A673 (cell line): ENCODE measurements at regions not wholly inside any gene's neighbourhood (a gene's known extent, or its start where the extent isn't known, plus 50 kb on each side); places are given as distances from the start of the nearest gene placed in this dataset.

Experiments
- BruUV-seq: library from RNA; stranded (reverse); fragments of 400-500 nt; replicated peaks from 2 replicates; lab custom pipeline; 2021; lab: Mats Ljungman, UMichigan
- CTCF ChIA-PET: fragments of 300-600 bp; sonication (Branson Sonifier 250); formaldehyde crosslinking; loops from one replicate; lab custom pipeline; 2022; ENCODE audit warnings: antibody characterized with exemption; lab: Charles Lee
- POLR2A ChIA-PET: fragments of 300-600 bp; sonication (Branson Sonifier 250); formaldehyde crosslinking; loops from one replicate; lab custom pipeline; 2022; ENCODE audit warnings: antibody characterized with exemption; ENCODE audit not compliant: low non-redundant PET; lab: Charles Lee
- DNase-seq: peaks from one replicate; pipeline ENCODE4 v3.0.0-alpha.2; 2015; ENCODE audit warnings: low spot score
- H3K27ac ChIP-seq: fragments of 200-600 bp; sonication (generic); 2 replicates; pipeline ENCODE4 v1.5.1; 2016; ENCODE audit warnings: mixed run types, low read depth, mild to moderate bottlenecking, mixed read lengths, antibody characterized with exemption, low read length; ENCODE audit not compliant: poor library complexity, severe bottlenecking
- H3K27me3 ChIP-seq: fragments of 200-600 bp; sonication (generic); replicated peaks from 2 replicates; pipeline ENCODE4 v1.6.1; 2017; ENCODE audit warnings: mixed run types, low read depth, mild to moderate bottlenecking, mixed read lengths, antibody characterized with exemption, low read length; ENCODE audit not compliant: insufficient read depth, poor library complexity
- H3K36me3 ChIP-seq: fragments of 200-600 bp; sonication (generic); 2 replicates; pipeline ENCODE4 v1.6.1; 2016; ENCODE audit warnings: mixed run types, mild to moderate bottlenecking, mixed read lengths, antibody characterized with exemption, low read length; ENCODE audit not compliant: insufficient read depth, poor library complexity, severe bottlenecking
- H3K4me1 ChIP-seq: fragments of 200-600 bp; sonication (generic); 2 replicates; pipeline ENCODE4 v1.6.1; 2017; ENCODE audit warnings: mixed run types, mild to moderate bottlenecking, mixed read lengths, antibody characterized with exemption, low read length; ENCODE audit not compliant: insufficient read depth, poor library complexity, severe bottlenecking
- H3K4me3 ChIP-seq: fragments of 200-600 bp; sonication (generic); 2 replicates; pipeline ENCODE4 v1.5.1; 2016; ENCODE audit warnings: low read depth, mixed run types, mild to moderate bottlenecking, mixed read lengths, low read length; ENCODE audit not compliant: poor library complexity, severe bottlenecking
- H3K9me3 ChIP-seq: fragments of 200-600 bp; sonication (generic); 2 replicates; pipeline ENCODE4 v1.6.1; 2016; ENCODE audit warnings: mixed run types, low read depth, mild to moderate bottlenecking, mixed read lengths, antibody characterized with exemption, low read length; ENCODE audit not compliant: poor library complexity, severe bottlenecking
- CTCF ChIP-seq: fragments of 300-800, 200-600 bp; sonication (generic); conservative IDR thresholded peaks from 2 replicates; pipeline ENCODE4 v1.5.1; 2017; ENCODE audit warnings: low read depth, mild to moderate bottlenecking, antibody characterized with exemption, low read length, moderate library complexity, mixed read lengths
- EZH2 ChIP-seq: fragments of 200-600 bp; sonication (generic); IDR thresholded peaks from 2 replicates; pipeline ENCODE4 v1.6.1; 2017; ENCODE audit warnings: borderline replicate concordance, low read depth, mild to moderate bottlenecking, mixed read lengths, antibody characterized with exemption, low read length; ENCODE audit not compliant: poor library complexity, severe bottlenecking
- intact Hi-C: fragments of 100-400 bp; cut with micrococcal nuclease; formaldehyde crosslinking; loops from one replicate; pipeline ENCODE4 v1.10.0; 2022; ENCODE audit not compliant: unreplicated experiment

GRCh38 chr13:47545201-47546024, 455.7 kb downstream of the SUCLA2 start:
- no peaks in the 10 kb centered on the region for H3K9me3 ChIP-seq
- H3K27me3 ChIP-seq: peaks cover 10% of the 10 kb centered on the region
- no peaks in the 10 kb centered on the region for H3K36me3 ChIP-seq
- H3K27ac ChIP-seq: no peak overlapping the region
- BruUV-seq: no TSS peak
- H3K4me3 ChIP-seq: no peak overlapping the region
- H3K4me1 ChIP-seq: no peaks in the 10 kb centered on the region
- CTCF ChIA-PET: no interaction called here
- POLR2A ChIA-PET: no interaction called here
- intact Hi-C loops: no loop called here
- no peak for DNase-seq
- no peak for TF ChIP-seq EZH2

DNA sequence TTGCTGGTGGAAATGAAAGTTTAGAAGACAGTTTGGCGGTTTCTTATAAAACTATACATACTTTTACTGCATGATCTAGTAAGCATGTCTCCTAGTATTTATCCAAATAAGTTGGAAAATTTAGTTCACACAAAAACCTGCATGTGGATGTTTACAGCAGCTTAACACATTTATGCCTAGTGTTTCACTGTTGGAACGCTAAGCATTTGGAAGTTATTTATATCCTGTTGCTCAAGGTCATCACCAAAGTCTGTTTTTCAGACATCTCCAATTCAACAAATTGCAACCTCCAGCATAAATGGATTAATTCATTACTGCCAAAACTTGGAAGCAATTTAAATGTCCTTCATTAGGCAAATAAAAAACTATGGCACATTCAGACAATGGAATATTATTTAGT, 461.8 kb downstream of the SUCLA2 start:
- TF ChIP-seq EZH2 (no peak), CTCF (no peak)
- Histone ChIP-seq H3K4me1 (no peaks in the 10 kb centered on the region), H3K27ac (no peak overlapping the region), H3K27me3 (no peaks in the 10 kb centered on the region), H3K36me3 (no peaks in the 10 kb centered on the region), H3K4me3 (no peak overlapping the region), H3K9me3 (no peaks in the 10 kb centered on the region)
- BruUV-seq: no TSS peak
- ChIA-PET CTCF (no interaction called here), POLR2A (no interaction called here)
- no peak for DNase-seq
- intact Hi-C loops: no loop called here

DNA sequence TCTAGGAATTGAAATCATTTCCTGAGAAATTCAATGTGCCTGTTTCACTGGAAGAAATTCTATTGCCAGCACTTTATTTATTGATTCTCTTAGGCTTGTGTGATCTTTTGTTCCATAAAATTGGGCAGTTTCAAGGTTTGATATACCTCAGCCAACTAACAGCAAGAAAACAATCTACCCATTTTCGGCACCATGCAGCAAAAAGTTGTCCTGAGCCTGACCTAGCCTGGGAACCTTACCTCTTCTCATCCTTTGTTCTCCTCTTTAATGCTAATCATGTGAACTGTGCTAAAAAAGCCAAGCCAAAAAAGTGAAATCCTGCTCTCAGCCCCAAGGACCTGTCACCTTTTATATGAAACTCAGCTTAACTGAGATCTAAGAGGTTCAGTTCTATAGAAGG, 477.3 kb downstream of the SUCLA2 start:
- intact Hi-C loops: no loop called here
- ChIA-PET POLR2A (no interaction called here), CTCF (no interaction called here)
- Histone ChIP-seq H3K27ac (no peak overlapping the region), H3K4me3 (no peak overlapping the region), H3K27me3 (no peaks in the 10 kb centered on the region), H3K9me3 (no peaks in the 10 kb centered on the region), H3K4me1 (no peaks in the 10 kb centered on the region), H3K36me3 (no peaks in the 10 kb centered on the region)
- BruUV-seq: no TSS peak
- DNase-seq: no peak
- no peak for TF ChIP-seq EZH2
- no peak for TF ChIP-seq CTCF
